H9 (cell line): ENCODE measurements at regions not wholly inside any gene's neighbourhood (a gene's known extent, or its start where the extent isn't known, plus 50 kb on each side); places are given as distances from the start of the nearest gene placed in this dataset.

ENCODE experiments used
- DNase-seq: peaks from one replicate; pipeline ENCODE4 v3.0.0-alpha.2; 2017
- H2AFZ ChIP-seq: one replicate; pipeline ENCODE4 v1.6.1; 2013; ENCODE audit warnings: mild to moderate bottlenecking, low read length, control low read depth, moderate library complexity
- H2AK5ac ChIP-seq: 2 replicates; pipeline ENCODE4 v1.6.1; 2013; ENCODE audit warnings: low read length, control low read depth, mixed read lengths; ENCODE audit not compliant: insufficient read length
- H2BK120ac ChIP-seq: one replicate; pipeline ENCODE4 v1.6.1; 2013; ENCODE audit warnings: low read depth, mild to moderate bottlenecking, low read length, control low read depth, inconsistent platforms; ENCODE audit not compliant: poor library complexity, severe bottlenecking
- H2BK12ac ChIP-seq: 2 replicates; pipeline ENCODE4 v1.6.1; 2013; ENCODE audit warnings: low read length, control low read depth, mixed read lengths, low read depth; ENCODE audit not compliant: insufficient read length
- H2BK15ac ChIP-seq: 2 replicates; pipeline ENCODE4 v1.6.1; 2013; ENCODE audit warnings: low read depth, low read length, control low read depth
- H2BK20ac ChIP-seq: one replicate; pipeline ENCODE4 v1.6.1; 2013; ENCODE audit warnings: low read depth, mild to moderate bottlenecking, low read length, control low read depth, inconsistent platforms; ENCODE audit not compliant: poor library complexity, severe bottlenecking
- H2BK5ac ChIP-seq: 2 replicates; pipeline ENCODE4 v1.6.1; 2013; ENCODE audit warnings: low read length, control low read depth, mixed read lengths; ENCODE audit not compliant: insufficient read length
- H3K14ac ChIP-seq: 2 replicates; pipeline ENCODE4 v1.6.1; 2013; ENCODE audit warnings: low read length, control low read depth; ENCODE audit not compliant: insufficient read depth
- H3K18ac ChIP-seq: 2 replicates; pipeline ENCODE4 v1.6.1; 2013; ENCODE audit warnings: low read depth, mild to moderate bottlenecking, mixed read lengths, low read length, control low read depth; ENCODE audit not compliant: insufficient read length
- H3K23ac ChIP-seq: 2 replicates; pipeline ENCODE4 v1.6.1; 2013; ENCODE audit warnings: low read length, control low read depth, mixed read lengths, low read depth; ENCODE audit not compliant: insufficient read length
- H3K23me2 ChIP-seq: 2 replicates; pipeline ENCODE4 v1.6.1; 2013; ENCODE audit warnings: low read depth, mild to moderate bottlenecking, mixed read lengths, low read length, control low read depth; ENCODE audit not compliant: insufficient read length, poor library complexity, severe bottlenecking
- H3K27ac ChIP-seq: 2 replicates; pipeline ENCODE4 v1.5.1; 2013; ENCODE audit warnings: low read length, control low read depth, mixed read lengths, low read depth; ENCODE audit not compliant: insufficient read length
- H3K27me3 ChIP-seq: 2 replicates; pipeline ENCODE4 v1.6.1; 2013; ENCODE audit warnings: low read length, control low read depth, inconsistent platforms; ENCODE audit not compliant: insufficient read depth
- H3K4ac ChIP-seq: 2 replicates; pipeline ENCODE4 v1.6.1; 2013; ENCODE audit warnings: low read depth, mild to moderate bottlenecking, control low read depth, inconsistent platforms, low read length, moderate library complexity
- H3K4me1 ChIP-seq: 2 replicates; pipeline ENCODE4 v1.6.1; 2013; ENCODE audit warnings: low read length, control low read depth, inconsistent platforms; ENCODE audit not compliant: insufficient read depth
- H3K4me2 ChIP-seq: 2 replicates; pipeline ENCODE4 v1.6.1; 2013; ENCODE audit warnings: low read length, control low read depth, mixed read lengths; ENCODE audit not compliant: insufficient read length, insufficient read depth
- H3K56ac ChIP-seq: 2 replicates; pipeline ENCODE4 v1.6.1; 2013; ENCODE audit warnings: low read depth, mild to moderate bottlenecking, mixed read lengths, low read length, control low read depth; ENCODE audit not compliant: insufficient read length
- H3K79me1 ChIP-seq: 2 replicates; pipeline ENCODE4 v1.6.1; 2013; ENCODE audit warnings: low read depth, mild to moderate bottlenecking, moderate library complexity, low read length, control low read depth, inconsistent platforms; ENCODE audit not compliant: insufficient read depth, poor library complexity, severe bottlenecking
- H3K79me2 ChIP-seq: 2 replicates; pipeline ENCODE4 v1.6.1; 2013; ENCODE audit warnings: low read length, control low read depth, inconsistent platforms; ENCODE audit not compliant: insufficient read depth
- H3K9ac ChIP-seq: 2 replicates; pipeline ENCODE4 v1.6.1; 2013; ENCODE audit warnings: low read length, control low read depth, mixed read lengths; ENCODE audit not compliant: insufficient read length; ENCODE audit errors: extremely low read depth
- H3K9me3 ChIP-seq: one replicate; pipeline ENCODE4 v1.6.1; 2013; ENCODE audit warnings: low read depth, low read length, inconsistent platforms; ENCODE audit not compliant: control insufficient read depth
- H3T11ph ChIP-seq: one replicate; pipeline ENCODE4 v1.6.1; 2013; ENCODE audit warnings: mild to moderate bottlenecking, low read length, control low read depth, inconsistent platforms
- H4K20me1 ChIP-seq: one replicate; pipeline ENCODE4 v1.6.1; 2013; ENCODE audit not compliant: control insufficient read depth, insufficient read length, insufficient read depth
- H4K5ac ChIP-seq: 2 replicates; pipeline ENCODE4 v1.6.1; 2013; ENCODE audit warnings: low read depth, mild to moderate bottlenecking, mixed read lengths, low read length, control low read depth; ENCODE audit not compliant: insufficient read length
- H4K8ac ChIP-seq: replicated peaks from 2 replicates; pipeline ENCODE4 v1.6.1; 2013; ENCODE audit warnings: low read length, control low read depth, mixed read lengths, low read depth; ENCODE audit not compliant: insufficient read length
- H4K91ac ChIP-seq: 2 replicates; pipeline ENCODE4 v1.6.1; 2013; ENCODE audit warnings: low read depth, mild to moderate bottlenecking, moderate library complexity, mixed read lengths, low read length, control low read depth; ENCODE audit not compliant: insufficient read length
- H3K27ac Mint-ChIP-seq, 3 experiments: 2 replicates in 2 of 3; 3 replicates in 1 of 3; pipeline ENCODE4 v1.8.0; 2020 to 2021; ENCODE audit warnings: mixed read lengths in 3 of 3, mild to moderate bottlenecking in 1 of 3, moderate library complexity in 1 of 3
- H3K27me3 Mint-ChIP-seq: 2 replicates; pipeline ENCODE4 v1.8.0; 2021; ENCODE audit warnings: low read depth, mild to moderate bottlenecking, moderate library complexity, mixed read lengths
- H3K36me3 Mint-ChIP-seq, 3 experiments: 2 replicates in 2 of 3; 3 replicates in 1 of 3; pipeline ENCODE4 v1.8.0; 2020 to 2021; ENCODE audit warnings: low read depth in 3 of 3, mixed read lengths in 3 of 3; ENCODE audit not compliant: insufficient read depth in 1 of 3
- H3K4me1 Mint-ChIP-seq, 2 experiments: 2 replicates each; pipeline ENCODE4 v1.8.0; 2020; ENCODE audit warnings: mixed read lengths in 2 of 2
- H3K4me3 Mint-ChIP-seq, 2 experiments: 2 replicates in 1 of 2; 3 replicates in 1 of 2; pipeline ENCODE4 v1.8.0; 2020 to 2021; ENCODE audit warnings: mild to moderate bottlenecking in 2 of 2, mixed read lengths in 2 of 2, moderate library complexity in 1 of 2
- H3K9me3 Mint-ChIP-seq, 2 experiments: 2 replicates in 1 of 2; 3 replicates in 1 of 2; pipeline ENCODE4 v1.8.0; 2020; ENCODE audit warnings: mild to moderate bottlenecking in 2 of 2, mixed read lengths in 2 of 2, moderate library complexity in 1 of 2
- TF ChIP-seq, protein P1 (sequence below): fragments of 200-600 bp; sonication (generic); conservative IDR thresholded peaks from 3 replicates; pipeline ENCODE4 v1.8.0; 2021; ENCODE audit warnings: antibody characterized with exemption, mild to moderate bottlenecking

- no peak overlapping the region for H2BK120ac ChIP-seq
- TF ChIP-seq, protein P1, sequence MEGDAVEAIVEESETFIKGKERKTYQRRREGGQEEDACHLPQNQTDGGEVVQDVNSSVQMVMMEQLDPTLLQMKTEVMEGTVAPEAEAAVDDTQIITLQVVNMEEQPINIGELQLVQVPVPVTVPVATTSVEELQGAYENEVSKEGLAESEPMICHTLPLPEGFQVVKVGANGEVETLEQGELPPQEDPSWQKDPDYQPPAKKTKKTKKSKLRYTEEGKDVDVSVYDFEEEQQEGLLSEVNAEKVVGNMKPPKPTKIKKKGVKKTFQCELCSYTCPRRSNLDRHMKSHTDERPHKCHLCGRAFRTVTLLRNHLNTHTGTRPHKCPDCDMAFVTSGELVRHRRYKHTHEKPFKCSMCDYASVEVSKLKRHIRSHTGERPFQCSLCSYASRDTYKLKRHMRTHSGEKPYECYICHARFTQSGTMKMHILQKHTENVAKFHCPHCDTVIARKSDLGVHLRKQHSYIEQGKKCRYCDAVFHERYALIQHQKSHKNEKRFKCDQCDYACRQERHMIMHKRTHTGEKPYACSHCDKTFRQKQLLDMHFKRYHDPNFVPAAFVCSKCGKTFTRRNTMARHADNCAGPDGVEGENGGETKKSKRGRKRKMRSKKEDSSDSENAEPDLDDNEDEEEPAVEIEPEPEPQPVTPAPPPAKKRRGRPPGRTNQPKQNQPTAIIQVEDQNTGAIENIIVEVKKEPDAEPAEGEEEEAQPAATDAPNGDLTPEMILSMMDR: no peak
- H3K4me2 ChIP-seq: no peak overlapping the region
- H3K36me3 Mint-ChIP-seq: peaks cover 0 to under 1% (median 0%) of the 10 kb centered on the region in 3 experiments; a peak in 1 of 7 replicates
- no peak overlapping the region for H2AK5ac ChIP-seq
- no peaks in the 10 kb centered on the region for H3K27me3 Mint-ChIP-seq
- no peaks in the 10 kb centered on the region for H4K20me1 ChIP-seq
- no peaks in the 10 kb centered on the region for H3K79me1 ChIP-seq
- no peak overlapping the region for H3K4me3 Mint-ChIP-seq
- no peak overlapping the region for H3K27ac Mint-ChIP-seq
- H3K9ac ChIP-seq: no peak overlapping the region
- no peak overlapping the region for H4K8ac ChIP-seq
- no peak overlapping the region for H3T11ph ChIP-seq
- H3K27me3 ChIP-seq: no peaks in the 10 kb centered on the region
- no peak overlapping the region for H4K91ac ChIP-seq
- no peak overlapping the region for H3K23ac ChIP-seq
- no peaks in the 10 kb centered on the region for H3K9me3 ChIP-seq
- H4K5ac ChIP-seq: no peak overlapping the region
- peaks cover 20 to 24% of the 10 kb centered on the region in 2 experiments for H3K4me1 Mint-ChIP-seq
- H3K79me2 ChIP-seq: no peaks in the 10 kb centered on the region
- H2BK20ac ChIP-seq: no peak overlapping the region
- H2BK12ac ChIP-seq: no peak overlapping the region
- H3K23me2 ChIP-seq: no peaks in the 10 kb centered on the region
- no peak overlapping the region for H3K56ac ChIP-seq
- no peak for DNase-seq
- H3K4me1 ChIP-seq: no peaks in the 10 kb centered on the region; the same call in 1 of the 2 replicates
- no peak overlapping the region for H3K4ac ChIP-seq
- no peak overlapping the region for H3K14ac ChIP-seq
- no peak overlapping the region for H3K18ac ChIP-seq
- H3K9me3 Mint-ChIP-seq: no peaks in the 10 kb centered on the region
- H3K27ac ChIP-seq: no peak overlapping the region
- no peak overlapping the region for H2BK5ac ChIP-seq
- H2AFZ ChIP-seq: no peak overlapping the region
- H2BK15ac ChIP-seq: no peak overlapping the region
Measured at GRCh38 chr2:137747509-137747908, 216.8 kb upstream of the HNMT start.
